Liver (tissue), 8 donors: ENCODE measurements at regions not wholly inside any gene's neighbourhood (a gene's known extent, or its start where the extent isn't known, plus 50 kb on each side); places are given as distances from the start of the nearest gene placed in this dataset.

Source experiments
- DNase-seq: peaks from one replicate; pipeline ENCODE4 v3.0.0-alpha.2; 2017; ENCODE audit warnings: low spot score
- H3K27ac ChIP-seq, 2 donors: one replicate each; pipeline ENCODE4 v1.7.0; 2013; ENCODE audit warnings: inconsistent platforms in 2 of 2, low read length in 2 of 2, control low read depth in 1 of 2, low read depth in 1 of 2, mild to moderate bottlenecking in 1 of 2
- H3K27me3 ChIP-seq, 4 donors: one replicate each; pipeline versions ENCODE4 v1.6.1 to v1.7.0; 2013; ENCODE audit warnings: low read length in 3 of 4, inconsistent platforms in 1 of 4, mild to moderate bottlenecking in 1 of 4, moderate library complexity in 1 of 4; ENCODE audit not compliant: control insufficient read depth in 4 of 4, insufficient read depth in 4 of 4
- H3K36me3 ChIP-seq, 4 donors: one replicate each; pipeline versions ENCODE4 v1.6.1 to v1.7.0; 2013; ENCODE audit warnings: low read length in 3 of 4, mild to moderate bottlenecking in 3 of 4, low read depth in 1 of 4, moderate library complexity in 1 of 4; ENCODE audit not compliant: control insufficient read depth in 4 of 4, insufficient read depth in 3 of 4
- H3K4me1 ChIP-seq, 4 donors: one replicate each; pipeline versions ENCODE4 v1.6.1 to v1.7.0; 2013; ENCODE audit warnings: low read length in 3 of 4, mild to moderate bottlenecking in 3 of 4, moderate library complexity in 1 of 4; ENCODE audit not compliant: control insufficient read depth in 4 of 4, insufficient read depth in 4 of 4
- H3K4me3 ChIP-seq, 3 donors: one replicate each; pipeline versions ENCODE4 v1.6.1 to v1.7.0; 2013; ENCODE audit warnings: low read length in 3 of 3, control low read depth in 1 of 3, low read depth in 1 of 3, mild to moderate bottlenecking in 1 of 3
- H3K9ac ChIP-seq, 2 donors: one replicate each; pipeline ENCODE4 v1.7.0; 2013; ENCODE audit warnings: low read length in 2 of 2, mild to moderate bottlenecking in 2 of 2, moderate library complexity in 2 of 2, control low read depth in 1 of 2, low read depth in 1 of 2
- H3K9me3 ChIP-seq, 4 donors: one replicate each; pipeline versions ENCODE4 v1.6.1 to v1.7.0; 2013; ENCODE audit warnings: low read length in 3 of 4; ENCODE audit not compliant: control insufficient read depth in 4 of 4
- ATF3 ChIP-seq: IDR thresholded peaks from 2 replicates; pipeline ENCODE4 v1.6.1; 2016; ENCODE audit warnings: antibody characterized with exemption
- CTCF ChIP-seq: fragments of 150-350 bp; IDR thresholded peaks from 2 replicates; pipeline ENCODE4 v1.5.1; 2017; ENCODE audit warnings: improper control_type of control experiment, low read depth, low read length; ENCODE audit not compliant: missing input control
- EGR1 ChIP-seq, 2 donors: IDR thresholded peaks; 2 replicates each; pipeline ENCODE4 v1.6.1; 2016 to 2018; ENCODE audit warnings: antibody characterized with exemption in 2 of 2, low read depth in 2 of 2
- FOXA1 ChIP-seq: IDR thresholded peaks from 2 replicates; pipeline ENCODE4 v1.6.1; 2016; ENCODE audit warnings: antibody characterized with exemption
- FOXA2 ChIP-seq: IDR thresholded peaks from 2 replicates; pipeline ENCODE4 v1.6.1; 2016; ENCODE audit warnings: antibody characterized with exemption
- GABPA ChIP-seq, 2 donors: IDR thresholded peaks in 1 of 2; conservative IDR thresholded peaks in 1 of 2; 2 replicates each; pipeline ENCODE4 v1.6.1; 2016; ENCODE audit warnings: antibody characterized with exemption in 2 of 2, mild to moderate bottlenecking in 1 of 2, moderate library complexity in 1 of 2
- HNF4A ChIP-seq, 2 donors: conservative IDR thresholded peaks; 2 replicates each; pipeline ENCODE4 v1.6.1; 2016; ENCODE audit warnings: antibody characterized with exemption in 2 of 2, mild to moderate bottlenecking in 2 of 2
- HNF4G ChIP-seq: IDR thresholded peaks from 2 replicates; pipeline ENCODE4 v1.6.1; 2016; ENCODE audit warnings: antibody characterized with exemption
- JUND ChIP-seq, 2 donors: IDR thresholded peaks; 2 replicates each; pipeline ENCODE4 v1.6.1; 2016; ENCODE audit warnings: antibody characterized with exemption in 2 of 2
- MAX ChIP-seq: IDR thresholded peaks from 2 replicates; pipeline ENCODE4 v1.6.1; 2016; ENCODE audit warnings: antibody characterized with exemption
- NR2F2 ChIP-seq: IDR thresholded peaks from 2 replicates; pipeline ENCODE4 v1.6.1; 2016; ENCODE audit warnings: antibody characterized with exemption
- RAD21 ChIP-seq, 2 donors: IDR thresholded peaks; 2 replicates each; pipeline ENCODE4 v1.6.1; 2016; ENCODE audit warnings: antibody characterized with exemption in 2 of 2, mild to moderate bottlenecking in 2 of 2
- REST ChIP-seq: IDR thresholded peaks from 2 replicates; pipeline ENCODE4 v1.6.1; 2016; ENCODE audit warnings: antibody characterized with exemption, mild to moderate bottlenecking
- RXRA ChIP-seq, 2 donors: IDR thresholded peaks; 2 replicates each; pipeline ENCODE4 v1.6.1; 2017 to 2018; ENCODE audit warnings: antibody characterized with exemption in 2 of 2, mild to moderate bottlenecking in 1 of 2
- SP1 ChIP-seq: IDR thresholded peaks from 2 replicates; pipeline ENCODE4 v1.6.1; 2018; ENCODE audit warnings: antibody characterized with exemption, mild to moderate bottlenecking
- TAF1 ChIP-seq: conservative IDR thresholded peaks from 2 replicates; pipeline ENCODE4 v1.6.1; 2016; ENCODE audit warnings: antibody characterized with exemption, mild to moderate bottlenecking
- YY1 ChIP-seq: IDR thresholded peaks from 2 replicates; pipeline ENCODE4 v1.6.1; 2016; ENCODE audit warnings: antibody characterized with exemption, mild to moderate bottlenecking
- ZBTB33 ChIP-seq: IDR thresholded peaks from 2 replicates; pipeline ENCODE4 v1.6.1; 2016; ENCODE audit warnings: antibody characterized with exemption
- WGBS: extraction: QIAGEN DNeasy Blood & Tissue Kit; methylation state at CpG from one replicate; pipeline ENCODE4 v1.1.7; 2013; 5-methylcytosine and 5-hydroxymethylcytosine counted together
- donor health status: healthy.
- donor health status: healthy.
- donor health status: healthy.
- donor health status: healthy.
- donor health status: healthy.

- TF ChIP-seq MAX: no peak
- no peak for TF ChIP-seq TAF1
Observed at GRCh38 chr2:5026571-5027234, 665.5 kb upstream of the SOX11 start (continued).

GRCh38 chr2:5035057-5035488 is 657.1 kb upstream of the SOX11 start:
- Histone ChIP-seq H3K9ac (no peak overlapping the region), H3K4me3 (no peak overlapping the region), H3K4me1 (no peaks in the 10 kb centered on the region), H3K27ac (no peak overlapping the region), H3K36me3 (no peaks in the 10 kb centered on the region), H3K9me3 (no peaks in the 10 kb centered on the region), H3K27me3 (no peaks in the 10 kb centered on the region)
- TF ChIP-seq HNF4G (no peak), FOXA1 (no peak), TAF1 (no peak), JUND (IDR thresholded peaks at IDR 0.05) (no peak), REST (no peak), FOXA2 (no peak), MAX (no peak), SP1 (no peak), YY1 (no peak), GABPA (IDR thresholded peaks at IDR 0.05 in 1 of 2, conservative IDR thresholded peaks at IDR 0.05 in 1 of 2) (no peak), ZBTB33 (no peak), ATF3 (no peak), NR2F2 (no peak), RXRA (IDR thresholded peaks at IDR 0.05) (no peak), RAD21 (IDR thresholded peaks at IDR 0.05) (no peak), CTCF (no peak), HNF4A (conservative IDR thresholded peaks at IDR 0.05) (no peak), EGR1 (IDR thresholded peaks at IDR 0.05; ENCODE audit: low read depth in 2 of 2) (no peak)
- no peak for DNase-seq
- 83% methylated on average over 6 of the region's 6 CpGs for WGBS
